CD4-positive, alpha-beta T cell treated with Interferon gamma for 1 hour (primary cell): ENCODE measurements at regions not wholly inside any gene's neighbourhood (a gene's known extent, or its start where the extent isn't known, plus 50 kb on each side); places are given as distances from the start of the nearest gene placed in this dataset.

Experiments
- DNase-seq: peaks from one replicate; pipeline ENCODE4 v3.0.0-alpha.2; 2020

- no peak for DNase-seq
Observed at GRCh38 chrX:39851745-39852455, 245.9 kb downstream of the BCOR start.

DNA sequence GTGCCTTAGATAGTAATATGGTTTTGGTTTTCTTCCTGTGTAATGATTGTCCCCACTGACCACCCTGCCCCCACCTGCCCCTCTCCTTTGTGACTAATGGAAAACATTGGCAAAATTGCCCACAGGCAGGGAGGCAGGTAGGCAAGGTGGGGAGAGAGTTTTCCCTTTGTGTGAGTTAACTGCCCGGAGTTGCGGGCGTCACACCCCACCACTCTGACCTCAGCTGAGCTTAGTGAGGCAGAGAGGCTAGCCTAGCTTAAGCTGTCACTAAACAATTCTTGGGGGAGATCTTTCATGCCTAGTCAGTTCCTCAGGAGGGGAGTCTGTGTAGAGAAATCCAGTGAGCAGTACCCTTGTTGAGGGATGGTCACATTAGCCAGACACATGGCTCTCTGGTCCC, 245.3 kb downstream of the BCOR start:
- DNase-seq = no peak

- DNase-seq = no peak
Observed at GRCh38 chrX:39853417-39854030, 244.2 kb downstream of the BCOR start.

- DNase-seq = peak; percentile 85
Observed at GRCh38 chrX:39854772-39855747, 242.7 kb downstream of the BCOR start.

DNA sequence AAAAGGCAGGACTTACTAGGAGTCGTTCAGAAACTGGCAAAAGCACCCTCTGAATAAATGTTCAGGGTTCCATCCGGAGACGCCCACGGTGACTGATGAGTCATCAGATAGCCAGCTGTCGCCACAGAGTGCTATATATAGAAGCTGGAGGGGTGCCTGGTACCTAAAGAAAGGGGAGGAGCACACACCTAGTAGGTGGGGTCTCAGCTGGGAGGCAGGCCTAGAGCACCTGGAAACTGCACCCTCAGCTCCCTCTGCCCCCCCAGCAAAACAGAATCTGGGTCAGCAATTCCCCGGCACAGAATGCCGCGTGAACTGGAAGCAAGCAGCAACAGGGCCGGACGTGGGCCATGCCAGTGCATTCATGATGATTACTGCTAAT, 242.0 kb downstream of the BCOR start:
- DNase-seq = peak; percentile 76

GRCh38 chrX:39856472-39857121, 241.2 kb downstream of the BCOR start:
- no peak for DNase-seq

GRCh38 chrX:39857780-39858179, 240.0 kb downstream of the BCOR start:
- DNase-seq = no peak

DNA sequence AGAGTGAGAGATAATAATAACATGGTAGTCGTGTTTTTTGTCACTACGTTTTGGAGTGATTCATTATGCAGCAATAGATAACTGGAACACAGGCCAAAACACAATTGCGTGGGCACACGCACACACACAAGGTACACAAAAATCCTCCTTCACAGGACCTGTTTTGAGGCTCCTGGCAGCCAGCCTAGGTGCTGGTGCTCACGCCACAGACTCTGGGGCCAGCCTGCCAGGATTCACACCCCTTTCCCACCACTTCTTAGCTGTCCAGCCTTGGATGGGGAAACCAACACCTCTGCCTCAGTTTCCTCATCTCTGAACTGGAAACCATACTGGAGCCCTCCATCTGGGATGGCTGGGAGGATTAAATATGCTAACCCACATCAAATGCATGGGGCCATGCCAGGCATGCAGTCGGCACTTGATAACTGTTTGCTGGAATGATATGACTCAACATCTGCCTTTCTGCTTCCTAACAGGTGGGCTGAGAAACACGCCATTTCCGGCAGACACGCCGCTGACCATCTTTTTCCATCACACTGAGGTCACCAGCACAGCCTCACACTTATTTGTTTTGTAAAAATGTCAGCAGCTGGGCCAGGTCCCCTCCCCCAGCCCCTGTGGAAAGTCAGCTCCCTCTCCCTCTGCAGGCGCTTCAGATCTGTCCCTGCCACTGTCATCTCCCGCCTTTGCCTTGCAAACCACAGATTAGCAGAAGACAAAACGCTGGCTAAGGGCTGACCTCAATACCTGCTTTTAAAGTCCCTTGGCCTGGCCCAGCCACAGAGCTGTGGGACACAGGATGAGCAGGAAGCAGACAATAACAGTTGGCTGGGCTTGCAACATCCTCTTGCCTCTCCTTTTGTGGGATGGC, 237.5 kb downstream of the BCOR start:
- peak; percentile 53 for DNase-seq

- no peak for DNase-seq
Observed at GRCh38 chrX:39862963-39863362, 234.8 kb downstream of the BCOR start.

DNA sequence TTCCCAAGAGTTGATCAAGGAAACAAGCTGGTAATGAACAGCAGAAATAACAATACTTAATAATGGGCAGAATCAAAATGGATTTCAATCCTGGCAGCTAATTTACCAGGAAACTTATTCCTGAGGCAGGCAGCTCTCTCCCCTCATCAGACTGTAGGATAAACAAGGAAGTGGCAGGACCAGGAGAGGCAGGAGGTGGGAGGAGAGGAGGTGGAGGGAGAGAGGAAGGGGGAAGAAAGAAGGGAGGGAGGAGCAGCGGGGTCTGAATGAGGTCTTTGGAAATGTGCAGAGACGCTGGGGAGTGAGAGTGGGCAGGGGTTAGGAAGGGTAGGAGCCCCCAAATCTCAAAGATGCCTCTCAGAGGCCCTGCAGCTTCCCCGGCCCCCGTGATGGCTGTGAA, 231.5 kb downstream of the BCOR start:
- no peak for DNase-seq

GRCh38 chrX:39869846-39870601, 227.7 kb downstream of the BCOR start:
- DNase-seq = peak; percentile 68

- DNase-seq = no peak
Observed at GRCh38 chrX:39871648-39872047, 226.1 kb downstream of the BCOR start.

GRCh38 chrX:39873117-39873516, 224.6 kb downstream of the BCOR start:
- DNase-seq = no peak

GRCh38 chrX:39874202-39874816, 223.4 kb downstream of the BCOR start:
- no peak for DNase-seq

DNA sequence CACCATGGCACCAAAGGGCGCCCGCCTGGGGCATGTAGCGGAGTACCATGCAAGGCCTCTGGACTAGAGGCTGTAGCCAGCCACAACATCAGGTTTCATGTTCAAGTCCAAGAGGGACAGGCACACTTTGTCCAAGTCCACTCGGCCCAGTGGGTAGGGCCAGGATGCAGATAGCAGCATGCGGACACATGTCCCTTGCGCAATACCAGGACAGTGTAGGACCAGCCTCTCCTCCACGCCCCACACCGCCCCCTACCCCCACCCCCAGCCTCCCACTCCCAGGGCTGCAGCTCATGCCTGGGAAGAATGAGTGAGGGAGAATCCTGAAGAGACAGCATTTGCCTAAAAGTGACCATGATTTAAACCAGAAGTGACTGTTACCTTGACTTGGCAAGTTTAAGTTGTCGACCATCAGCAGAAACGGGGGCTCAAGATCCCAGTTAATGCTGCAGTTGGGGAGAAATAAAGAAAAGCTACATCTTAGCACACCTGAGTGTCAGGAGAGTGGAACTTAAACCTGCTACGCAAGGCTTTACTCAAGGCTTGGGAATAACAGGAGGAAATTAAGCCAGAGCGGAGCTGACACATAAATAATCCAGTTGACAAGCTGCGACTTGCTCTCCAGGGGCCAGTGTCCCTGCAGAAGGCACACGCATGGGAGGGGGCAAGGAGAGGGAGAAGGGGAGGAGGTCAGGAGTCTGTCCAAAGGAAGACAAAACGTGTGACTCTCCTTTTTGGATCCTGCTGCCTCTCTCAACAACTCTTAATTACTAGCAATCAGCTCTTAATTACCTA, 221.7 kb downstream of the BCOR start:
- DNase-seq = no peak

GRCh38 chrX:39877905-39878304, 219.9 kb downstream of the BCOR start:
- DNase-seq = no peak

- no peak for DNase-seq
Observed at GRCh38 chrX:39883666-39884065, 214.1 kb downstream of the BCOR start.

GRCh38 chrX:39886282-39886681, 211.5 kb downstream of the BCOR start:
- DNase-seq = no peak

DNA sequence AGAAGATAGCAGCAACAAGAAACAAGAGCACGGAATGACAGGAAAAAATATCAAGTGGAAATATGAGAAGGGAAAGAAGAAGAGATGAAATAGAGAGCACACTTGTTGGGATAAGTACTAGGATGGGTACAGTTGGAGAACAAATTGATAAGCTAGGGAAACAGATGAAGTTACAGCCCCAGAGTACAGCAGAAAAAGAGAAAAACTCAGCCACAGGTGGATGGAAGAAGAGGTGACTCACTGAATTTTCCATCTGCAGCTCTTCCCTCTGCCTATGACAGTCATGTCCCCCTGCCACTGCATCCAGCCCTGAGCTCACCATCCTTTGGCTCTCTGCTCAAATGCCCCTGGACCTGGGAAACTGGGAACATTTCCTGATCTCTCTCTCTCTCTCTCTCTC, 209.0 kb downstream of the BCOR start:
- DNase-seq = no peak

DNA sequence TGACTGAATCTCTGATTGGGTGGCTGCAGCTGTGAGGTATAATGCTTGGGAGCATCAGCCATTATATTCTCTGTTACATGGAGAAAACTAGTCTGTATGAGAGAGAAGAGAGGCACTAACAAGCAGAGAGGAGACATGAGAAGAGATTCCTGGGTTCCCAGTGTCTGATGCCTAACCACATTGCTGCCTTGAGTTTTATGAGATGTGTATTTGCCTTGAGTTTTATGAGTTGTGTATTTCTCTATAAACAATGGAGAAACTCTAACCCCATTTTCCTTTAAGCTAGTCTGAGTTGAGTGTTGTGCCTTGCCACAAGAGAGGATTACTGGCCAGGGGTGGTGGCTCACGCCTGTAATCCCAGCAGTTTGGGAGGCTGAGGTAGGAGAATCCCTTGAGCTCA, 208.1 kb downstream of the BCOR start:
- no peak for DNase-seq
